H1 (cell line): ENCODE measurements at regions not wholly inside any gene's neighbourhood (a gene's known extent, or its start where the extent isn't known, plus 50 kb on each side); places are given as distances from the start of the nearest gene placed in this dataset.

Source experiments
- CTCF ChIA-PET: fragments of 300-600 bp; sonication (Branson Sonifier 250); formaldehyde crosslinking; loops from one replicate; lab custom pipeline; 2021; ENCODE audit not compliant: partially characterized antibody; lab: Charles Lee
- POLR2A ChIA-PET: fragments of 300-600 bp; sonication (Branson Sonifier 250); formaldehyde crosslinking; loops from one replicate; lab custom pipeline; 2021; ENCODE audit warnings: inconsistent platforms; ENCODE audit not compliant: partially characterized antibody; lab: Charles Lee
- DNase-seq, 2 experiments: peaks; one replicate each; pipeline versions ENCODE4 v3.0.0 to v3.0.0-alpha.2; 2010 to 2022; ENCODE audit warnings: low spot score in 2 of 2, low read depth in 1 of 2, mixed read lengths in 1 of 2
- FAIRE-seq: peaks from 2 replicates; lab custom pipeline; 2011; peaks lifted over from hg19 to GRCh38; lab: Jason Lieb, UNC
- H2AFZ ChIP-seq: 2 replicates; pipeline ENCODE4 v1.8.1; 2012; ENCODE audit warnings: low read length, inconsistent platforms
- H2AK5ac ChIP-seq: 2 replicates; pipeline ENCODE4 v1.6.1; 2013; ENCODE audit warnings: low read depth, low read length
- H2BK120ac ChIP-seq: replicated peaks from 2 replicates; pipeline ENCODE3; 2013; ENCODE audit warnings: low read depth, low read length, inconsistent platforms
- H2BK12ac ChIP-seq: 2 replicates; pipeline ENCODE4 v1.6.1; 2013; ENCODE audit warnings: low read depth, low read length
- H2BK15ac ChIP-seq: 2 replicates; pipeline ENCODE4 v1.6.1; 2013; ENCODE audit warnings: low read length
- H2BK20ac ChIP-seq: 2 replicates; pipeline ENCODE4 v1.6.1; 2013; ENCODE audit warnings: low read length
- H2BK5ac ChIP-seq: 2 replicates; pipeline ENCODE4 v1.6.1; 2013; ENCODE audit warnings: low read depth, low read length
- H3K14ac ChIP-seq: 2 replicates; pipeline ENCODE4 v1.6.1; 2013; ENCODE audit warnings: inconsistent platforms; ENCODE audit not compliant: insufficient read length
- H3K18ac ChIP-seq: 2 replicates; pipeline ENCODE4 v1.6.1; 2013; ENCODE audit warnings: low read length; ENCODE audit errors: extremely low read depth
- H3K23ac ChIP-seq: 2 replicates; pipeline ENCODE4 v1.6.1; 2013; ENCODE audit warnings: inconsistent platforms; ENCODE audit not compliant: insufficient read length
- H3K23me2 ChIP-seq: 2 replicates; pipeline ENCODE4 v1.6.1; 2013; ENCODE audit warnings: low read depth, low read length
- H3K27ac ChIP-seq: 2 replicates; pipeline ENCODE4 v1.6.1; 2011; ENCODE audit warnings: low read depth, low read length, inconsistent platforms
- H3K27me3 ChIP-seq, 4 experiments: replicated peaks in 1 of 4; 1 replicate in 1 of 4; 2 replicates in 3 of 4; pipeline versions ENCODE4 v1.6.1 to v1.8.1; 2011 to 2013; ENCODE audit warnings: low read length in 3 of 4, mild to moderate bottlenecking in 3 of 4, inconsistent platforms in 2 of 4, mixed read lengths in 2 of 4, moderate library complexity in 1 of 4; ENCODE audit not compliant: control insufficient read depth in 3 of 4, insufficient read depth in 3 of 4; ENCODE audit errors: extremely low read depth in 1 of 4
- H3K36me3 ChIP-seq, 4 experiments: 2 replicates each; pipeline versions ENCODE4 v1.6.1 to v1.8.1; 2011 to 2013; ENCODE audit warnings: mild to moderate bottlenecking in 4 of 4, low read length in 3 of 4, moderate library complexity in 2 of 4, control low read depth in 1 of 4, inconsistent platforms in 1 of 4; ENCODE audit not compliant: insufficient read depth in 4 of 4, control insufficient read depth in 2 of 4
- H3K4ac ChIP-seq: replicated peaks from 2 replicates; pipeline ENCODE3; 2013; ENCODE audit warnings: low read length, low read depth, mixed read lengths, inconsistent platforms; ENCODE audit not compliant: insufficient read length
- H3K4me1 ChIP-seq, 4 experiments: replicated peaks in 1 of 4; 1 replicate in 1 of 4; 2 replicates in 3 of 4; pipeline versions ENCODE4 v1.6.1 to v1.8.1; 2011 to 2013; ENCODE audit warnings: low read length in 3 of 4, inconsistent platforms in 2 of 4, mixed read lengths in 1 of 4; ENCODE audit not compliant: insufficient read depth in 4 of 4, control insufficient read depth in 3 of 4
- H3K4me2 ChIP-seq, 2 experiments: 2 replicates each; pipeline versions ENCODE4 v1.6.1 to v1.8.1; 2011 to 2013; ENCODE audit warnings: low read depth in 2 of 2, low read length in 2 of 2, control low read depth in 1 of 2, inconsistent platforms in 1 of 2, mild to moderate bottlenecking in 1 of 2; ENCODE audit not compliant: insufficient read depth in 1 of 2
- H3K4me3 ChIP-seq, 4 experiments: fragments of 200-600, 300-600 bp in 1 of 4; sonication (generic), shearing (Covaris generic), sonication (Bioruptor Twin) in 1 of 4; 2 replicates each; pipeline versions ENCODE4 v1.5.1 to v1.8.1; 2011 to 2016; ENCODE audit warnings: low read length in 4 of 4, low read depth in 3 of 4, control low read depth in 2 of 4, inconsistent platforms in 2 of 4, mild to moderate bottlenecking in 2 of 4, mixed read lengths in 1 of 4, moderate library complexity in 1 of 4; ENCODE audit not compliant: insufficient read depth in 2 of 4; ENCODE audit errors: extremely low read depth in 1 of 4
- H3K56ac ChIP-seq: replicated peaks from 2 replicates; pipeline ENCODE3; 2013; ENCODE audit warnings: low read depth, mild to moderate bottlenecking, mixed read lengths, low read length, inconsistent platforms; ENCODE audit not compliant: insufficient read length
- H3K79me1 ChIP-seq: 2 replicates; pipeline ENCODE4 v1.6.1; 2013; ENCODE audit warnings: low read depth, low read length, control low read depth
- H3K79me2 ChIP-seq, 2 experiments: 2 replicates each; pipeline versions ENCODE4 v1.6.1 to v1.8.1; 2012 to 2013; ENCODE audit warnings: low read length in 2 of 2, mild to moderate bottlenecking in 2 of 2, inconsistent platforms in 1 of 2; ENCODE audit not compliant: insufficient read depth in 2 of 2, control insufficient read depth in 1 of 2
- H3K9ac ChIP-seq, 4 experiments: replicated peaks in 1 of 4; 1 replicate in 1 of 4; 2 replicates in 3 of 4; pipeline versions ENCODE4 v1.6.1 to v1.8.1; 2011 to 2013; ENCODE audit warnings: low read depth in 3 of 4, low read length in 3 of 4, control low read depth in 2 of 4, mild to moderate bottlenecking in 2 of 4, moderate library complexity in 2 of 4, inconsistent platforms in 1 of 4; ENCODE audit errors: extremely low read depth in 1 of 4
- H3K9me3 ChIP-seq, 2 experiments: 2 replicates each; pipeline versions ENCODE4 v1.6.1 to v1.8.1; 2012 to 2013; ENCODE audit warnings: mild to moderate bottlenecking in 2 of 2, moderate library complexity in 2 of 2, control low read depth in 1 of 2, inconsistent platforms in 1 of 2, low read depth in 1 of 2, low read length in 1 of 2, mixed read lengths in 1 of 2; ENCODE audit not compliant: insufficient read depth in 2 of 2
- H4K20me1 ChIP-seq, 2 experiments: replicated peaks in 1 of 2; 2 replicates each; pipeline versions ENCODE3 to v1.8.1; 2011 to 2013; ENCODE audit warnings: inconsistent platforms in 2 of 2, low read length in 2 of 2, mild to moderate bottlenecking in 1 of 2; ENCODE audit not compliant: insufficient read depth in 2 of 2, control insufficient read depth in 1 of 2
- H4K5ac ChIP-seq: 2 replicates; pipeline ENCODE4 v1.6.1; 2013; ENCODE audit warnings: low read length, low read depth, mixed read lengths, inconsistent platforms; ENCODE audit not compliant: insufficient read length
- H4K8ac ChIP-seq: 2 replicates; pipeline ENCODE4 v1.8.0; 2013; ENCODE audit warnings: mild to moderate bottlenecking, moderate library complexity, low read length, inconsistent platforms; ENCODE audit not compliant: insufficient read depth; ENCODE audit errors: extremely low read depth
- H4K91ac ChIP-seq: replicated peaks from 2 replicates; pipeline ENCODE3; 2013; ENCODE audit warnings: low read length, mixed read lengths, inconsistent platforms; ENCODE audit not compliant: insufficient read length
- ATF2 ChIP-seq: IDR thresholded peaks from 2 replicates; pipeline ENCODE4 v1.6.1; 2012; ENCODE audit warnings: low read length, inconsistent platforms
- ATF3 ChIP-seq: IDR thresholded peaks from 2 replicates; pipeline ENCODE4 v1.6.1; 2011; ENCODE audit warnings: low read depth, mild to moderate bottlenecking, low read length; ENCODE audit not compliant: insufficient read depth
- BACH1 ChIP-seq: IDR thresholded peaks from 2 replicates; pipeline ENCODE4 v1.6.1; 2012; ENCODE audit warnings: low read length, improper control_type of control experiment
- BRCA1 ChIP-seq: IDR thresholded peaks from 2 replicates; pipeline ENCODE4 v1.6.1; 2012; ENCODE audit warnings: low read depth, low read length, improper control_type of control experiment
- CBX8 ChIP-seq: fragments of 300-800, 300-1000 bp; sonication (generic); IDR thresholded peaks from 2 replicates; pipeline ENCODE4 v1.7.1; 2016; ENCODE audit warnings: low read depth, low read length, borderline replicate concordance
- GTF2F1 ChIP-seq: IDR thresholded peaks from 2 replicates; pipeline ENCODE4 v1.6.1; 2012; ENCODE audit warnings: low read depth, low read length, improper control_type of control experiment, borderline replicate concordance
- MAFK ChIP-seq: IDR thresholded peaks from 2 replicates; pipeline ENCODE4 v1.6.1; 2012; ENCODE audit warnings: low read depth, mild to moderate bottlenecking, improper control_type of control experiment, low read length
- TBP ChIP-seq: IDR thresholded peaks from 2 replicates; pipeline ENCODE4 v1.6.1; 2011; ENCODE audit warnings: low read depth, low read length, improper control_type of control experiment
- TCF12 ChIP-seq: IDR thresholded peaks from 2 replicates; pipeline ENCODE4 v1.6.1; 2011; ENCODE audit warnings: low read depth, mild to moderate bottlenecking, low read length
- USF2 ChIP-seq: IDR thresholded peaks from 2 replicates; pipeline ENCODE4 v1.6.1; 2011; ENCODE audit warnings: low read length, improper control_type of control experiment
- ZNF274 ChIP-seq: IDR thresholded peaks from 2 replicates; pipeline ENCODE4 v1.7.0; 2012; ENCODE audit warnings: low read length, borderline replicate concordance; ENCODE audit errors: extremely low read depth
- WGBS, 2 experiments: shearing (Covaris generic) in 1 of 2; methylation state at CpG; one replicate each; pipeline versions ENCODE4 v1.1.6 to v1.1.7; 2013 to 2015; ENCODE audit warnings: low lambda C conversion rate in 2 of 2, mixed read lengths in 2 of 2, inconsistent platforms in 1 of 2, low coverage in 1 of 2, missing lambda C conversion rate in 1 of 2; ENCODE audit not compliant: insufficient replicate concordance in 2 of 2, insufficient coverage in 1 of 2, insufficient read length in 1 of 2; ENCODE audit errors: extremely low coverage in 1 of 2, missing lambda C conversion rate in 1 of 2; 5-methylcytosine and 5-hydroxymethylcytosine counted together

GRCh38 chr14:87278415-87278814, 714.6 kb downstream of the GALC start:
- POLR2A ChIA-PET, result interaction anchor here (0.6 kb wide), 1 partner anchor 700 kb away, joined by 3 read pairs; no protein-coding TSS in a partner anchor
- Histone ChIP-seq H3K79me2 (no peaks in the 10 kb centered on the region), H2BK20ac (no peak overlapping the region), H2AK5ac (no peak overlapping the region), H3K36me3 (no peaks in the 10 kb centered on the region), H3K79me1 (no peaks in the 10 kb centered on the region), H3K23me2 (no peaks in the 10 kb centered on the region), H2BK15ac (no peak overlapping the region), H3K14ac (no peak overlapping the region), H3K27ac (no peak overlapping the region), H2BK120ac (no peak overlapping the region), H4K91ac (no peak overlapping the region), H3K23ac (no peak overlapping the region), H3K56ac (no peak overlapping the region), H3K4me2 (no peak overlapping the region), H2AFZ (no peak overlapping the region), H4K8ac (no peak overlapping the region), H4K20me1 (no peaks in the 10 kb centered on the region), H3K27me3 (no peaks in the 10 kb centered on the region; a peak in 1 of 7 replicates), H3K4ac (no peak overlapping the region), H3K9me3 (no peaks in the 10 kb centered on the region), H3K18ac (no peak overlapping the region), H2BK5ac (no peak overlapping the region), H4K5ac (no peak overlapping the region), H2BK12ac (no peak overlapping the region), H3K4me3 (no peak overlapping the region), H3K9ac (no peak overlapping the region), H3K4me1 (no peaks in the 10 kb centered on the region)
- WGBS, 2 experiments, result 100% methylated on average over 2 of the region's 2 CpGs; no CpG with 5 or more reads in 1 of the 2 experiments
- DNase-seq (no peak), FAIRE-seq (no peak)
- CTCF ChIA-PET, result interaction anchor here (1.3 to 1.8 kb wide), 2 partner anchors 11 to 14 kb away, joined by 3 to 4 read pairs; no protein-coding TSS in a partner anchor
- TF ChIP-seq BRCA1, result no peak
- TF ChIP-seq TBP, result no peak
- no peak for TF ChIP-seq ATF3
- no peak for TF ChIP-seq MAFK
- no peak for TF ChIP-seq ZNF274
- no peak for TF ChIP-seq USF2
- TF ChIP-seq ATF2, result no peak
- TF ChIP-seq BACH1, result no peak
- TF ChIP-seq GTF2F1, result no peak
- TF ChIP-seq TCF12, result no peak
- TF ChIP-seq CBX8, result no peak
